GM13977 (cell line): ENCODE measurements at regions not wholly inside any gene's neighbourhood (a gene's known extent, or its start where the extent isn't known, plus 50 kb on each side); places are given as distances from the start of the nearest gene placed in this dataset.

ENCODE experiments used
- DNase-seq: peaks from one replicate; pipeline ENCODE4 v3.0.0; 2012; ENCODE audit warnings: low spot score
- CTCF ChIP-seq: IDR thresholded peaks from 2 replicates; pipeline ENCODE4 v1.5.1; 2012; ENCODE audit warnings: mild to moderate bottlenecking, control low read depth; ENCODE audit not compliant: insufficient read depth; ENCODE audit errors: extremely low read depth, missing control alignments
- in situ Hi-C: fragments of 300-500 bp; cut with MboI; formaldehyde crosslinking; loops from one replicate; pipeline ENCODE4 v1.12.0; 2022; ENCODE audit warnings: low sequenced_read_pairs, low pct_unique_long_range_greater_than_20kb, mixed read lengths, inconsistent platforms; ENCODE audit not compliant: unreplicated experiment

GRCh38 chr10:78327778-78328591 is 294.3 kb downstream of the RPS24 start:
- TF ChIP-seq CTCF = no peak
- in situ Hi-C loops = no loop called here
- DNase-seq = no peak

GRCh38 chr10:78328592-78329404 is 295.1 kb downstream of the RPS24 start:
- in situ Hi-C loops = no loop called here
- TF ChIP-seq CTCF = no peak
- DNase-seq = no peak

GRCh38 chr10:78330884-78331283 is 297.2 kb downstream of the RPS24 start:
- in situ Hi-C loops = no loop called here
- no peak for TF ChIP-seq CTCF

GRCh38 chr10:78331391-78331922 is 297.8 kb downstream of the RPS24 start:
- TF ChIP-seq CTCF = no peak
- in situ Hi-C loops = no loop called here
- no peak for DNase-seq

More at GRCh38 chr10:78330884-78331283, 297.2 kb downstream of the RPS24 start:
- no peak for DNase-seq

GRCh38 chr10:78332012-78332411 is 298.3 kb downstream of the RPS24 start:
- no peak for DNase-seq
- in situ Hi-C loops = no loop called here
- no peak for TF ChIP-seq CTCF

GRCh38 chr10:78332657-78333056 is 299.0 kb downstream of the RPS24 start:
- in situ Hi-C loops = no loop called here
- no peak for TF ChIP-seq CTCF
- DNase-seq = no peak
